Trophoblast cell (in vitro differentiated cells and primary cell): ENCODE measurements at regions not wholly inside any gene's neighbourhood (a gene's known extent, or its start where the extent isn't known, plus 50 kb on each side); places are given as distances from the start of the nearest gene placed in this dataset.
"Not testable (repeated sequence)": the region's sequence is repeated elsewhere in the genome, so short reads cannot be mapped to it uniquely, and the experiment has no call there.

Source experiments
- DNase-seq, 2 donors: peaks; one replicate each; pipeline ENCODE4 v3.0.0-alpha.2; 2016
- H2AFZ ChIP-seq: 2 replicates; pipeline ENCODE4 v1.6.1; 2013; ENCODE audit warnings: low read length, moderate library complexity, mild to moderate bottlenecking; ENCODE audit not compliant: insufficient read depth, poor library complexity
- H2AK5ac ChIP-seq: 2 replicates; pipeline ENCODE4 v1.6.1; 2013; ENCODE audit warnings: mild to moderate bottlenecking, low read length
- H2BK120ac ChIP-seq: 2 replicates; pipeline ENCODE4 v1.6.1; 2013; ENCODE audit warnings: low read length, mild to moderate bottlenecking, moderate library complexity; ENCODE audit not compliant: insufficient read depth, poor library complexity
- H2BK12ac ChIP-seq: 2 replicates; pipeline ENCODE4 v1.6.1; 2013; ENCODE audit warnings: mild to moderate bottlenecking, low read length, moderate library complexity
- H2BK5ac ChIP-seq: 2 replicates; pipeline ENCODE4 v1.6.1; 2013; ENCODE audit warnings: low read length, low read depth, moderate library complexity, mild to moderate bottlenecking; ENCODE audit not compliant: poor library complexity
- H3K14ac ChIP-seq: 2 replicates; pipeline ENCODE4 v1.6.1; 2013; ENCODE audit warnings: mild to moderate bottlenecking, low read length
- H3K18ac ChIP-seq: 2 replicates; pipeline ENCODE4 v1.6.1; 2013; ENCODE audit warnings: mild to moderate bottlenecking, low read length
- H3K23ac ChIP-seq: 2 replicates; pipeline ENCODE4 v1.6.1; 2013; ENCODE audit warnings: low read length
- H3K27ac ChIP-seq: 2 replicates; pipeline ENCODE4 v1.5.1; 2013; ENCODE audit warnings: low read depth, mild to moderate bottlenecking, inconsistent platforms, low read length, moderate library complexity
- H3K27me3 ChIP-seq: 2 replicates; pipeline ENCODE4 v1.6.1; 2013; ENCODE audit warnings: inconsistent platforms, mild to moderate bottlenecking, low read length, moderate library complexity; ENCODE audit not compliant: insufficient read depth
- H3K36me3 ChIP-seq, 2 experiments: 1 replicate in 1 of 2; 2 replicates in 1 of 2; pipeline ENCODE4 v1.6.1; 2013; ENCODE audit warnings: low read length in 2 of 2, mild to moderate bottlenecking in 2 of 2, moderate library complexity in 1 of 2; ENCODE audit not compliant: insufficient read depth in 2 of 2, control insufficient read depth in 1 of 2
- H3K4ac ChIP-seq: 2 replicates; pipeline ENCODE4 v1.6.1; 2013; ENCODE audit warnings: low read depth, mild to moderate bottlenecking, low read length, moderate library complexity
- H3K4me1 ChIP-seq, 2 experiments: 1 replicate in 1 of 2; 2 replicates in 1 of 2; pipeline ENCODE4 v1.6.1; 2013; ENCODE audit warnings: low read length in 2 of 2, mild to moderate bottlenecking in 2 of 2, moderate library complexity in 1 of 2; ENCODE audit not compliant: insufficient read depth in 2 of 2, control insufficient read depth in 1 of 2
- H3K4me2 ChIP-seq: 2 replicates; pipeline ENCODE4 v1.6.1; 2013; ENCODE audit warnings: inconsistent platforms, mild to moderate bottlenecking, low read length, moderate library complexity
- H3K4me3 ChIP-seq: 2 replicates; pipeline ENCODE4 v1.5.1; 2013; ENCODE audit warnings: mild to moderate bottlenecking, low read depth, low read length, inconsistent platforms
- H3K79me1 ChIP-seq: one replicate; pipeline ENCODE4 v1.6.1; 2013; ENCODE audit warnings: low read length
- H3K79me2 ChIP-seq: 2 replicates; pipeline ENCODE4 v1.6.1; 2013; ENCODE audit warnings: low read length, mild to moderate bottlenecking; ENCODE audit not compliant: control insufficient read depth, insufficient read depth, poor library complexity
- H3K9ac ChIP-seq: 2 replicates; pipeline ENCODE4 v1.6.1; 2013; ENCODE audit warnings: mild to moderate bottlenecking, low read length
- H3K9me3 ChIP-seq: 2 replicates; pipeline ENCODE4 v1.6.1; 2013; ENCODE audit warnings: low read depth, mild to moderate bottlenecking, control low read depth, inconsistent platforms, low read length; ENCODE audit not compliant: insufficient read depth
- H4K12ac ChIP-seq: 2 replicates; pipeline ENCODE4 v1.6.1; 2013; ENCODE audit warnings: low read depth, mild to moderate bottlenecking, low read length, moderate library complexity
- H4K8ac ChIP-seq: 2 replicates; pipeline ENCODE4 v1.6.1; 2013; ENCODE audit warnings: low read depth, mild to moderate bottlenecking, low read length, moderate library complexity
- H4K91ac ChIP-seq: one replicate; pipeline ENCODE4 v1.6.1; 2013; ENCODE audit warnings: low read depth, mild to moderate bottlenecking, low read length, moderate library complexity
- WGBS: extraction: QIAGEN DNeasy Blood & Tissue Kit; methylation state at CpG from one replicate; pipeline ENCODE4 v1.1.7; 2013; ENCODE audit warnings: missing lambda C conversion rate; ENCODE audit not compliant: insufficient read length, insufficient coverage; ENCODE audit errors: extremely low coverage; 5-methylcytosine and 5-hydroxymethylcytosine counted together

DNA sequence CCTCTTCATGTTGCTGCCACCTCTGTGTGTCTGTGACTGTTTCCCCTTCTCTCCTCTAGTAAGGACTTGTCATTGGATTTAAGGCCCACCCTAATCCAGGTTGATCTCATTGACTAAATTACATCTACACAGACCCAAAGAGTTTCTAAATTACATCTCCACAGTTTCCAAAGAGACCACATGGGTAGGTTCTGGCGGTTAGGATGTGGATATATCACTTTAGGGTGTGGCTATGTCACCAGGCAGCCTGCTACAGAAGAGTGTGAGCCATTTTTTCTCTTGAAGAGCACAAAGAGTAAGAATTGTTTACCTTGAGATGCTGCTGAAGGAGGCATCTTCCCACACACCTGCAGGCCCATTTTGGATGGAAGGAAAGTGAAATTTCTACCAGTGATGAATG lies 128.6 kb downstream of the LAT start:
- H3K4ac ChIP-seq, H2AFZ ChIP-seq, H3K79me1 ChIP-seq, H3K23ac ChIP-seq, H2BK12ac ChIP-seq, H3K36me3 ChIP-seq, DNase-seq, H3K9me3 ChIP-seq, H3K4me3 ChIP-seq, H3K27ac ChIP-seq, H3K4me2 ChIP-seq, H2AK5ac ChIP-seq, H3K9ac ChIP-seq, H4K8ac ChIP-seq, H3K14ac ChIP-seq, H3K79me2 ChIP-seq, H3K4me1 ChIP-seq, H3K27me3 ChIP-seq, H4K91ac ChIP-seq, H2BK120ac ChIP-seq, H4K12ac ChIP-seq, H3K18ac ChIP-seq, H2BK5ac ChIP-seq: not testable (repeated sequence)
- WGBS, result no CpG with 5 or more reads among the region's 1 CpG

DNA sequence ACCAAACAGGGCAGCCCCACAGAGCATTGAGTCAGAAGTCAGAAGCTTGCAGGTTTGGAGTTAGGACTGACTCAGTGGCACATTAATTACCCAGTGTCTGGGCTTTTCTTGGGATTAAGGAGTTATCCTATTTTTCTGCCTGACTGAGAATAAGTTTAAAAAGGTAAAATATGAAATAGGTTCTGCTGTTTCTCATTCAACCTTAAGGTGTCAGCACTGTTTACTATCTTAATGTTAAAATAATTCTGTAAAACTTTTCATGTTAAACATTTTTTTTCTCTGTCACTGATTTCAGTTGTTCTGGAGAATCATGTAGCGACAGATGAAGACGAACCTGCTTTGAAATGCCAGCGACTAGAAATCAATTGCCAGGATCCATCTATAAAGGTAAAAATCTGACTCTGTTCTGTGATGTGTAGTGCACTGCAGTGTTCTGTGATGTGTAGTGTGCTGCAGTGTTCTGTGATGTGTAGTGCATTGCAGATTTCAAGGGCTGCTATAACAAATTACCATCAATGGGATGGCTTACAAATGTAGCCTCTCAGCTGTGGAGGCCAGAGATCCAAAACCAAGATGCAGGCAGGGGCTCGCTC lies 128.0 kb downstream of the LAT start:
- Histone ChIP-seq H3K14ac (no peak overlapping the region), H2AK5ac (no peak overlapping the region), H3K36me3 (no peaks in the 10 kb centered on the region), H2BK12ac (no peak overlapping the region), H3K27ac (no peak overlapping the region), H3K4ac (no peak overlapping the region), H3K4me2 (no peak overlapping the region), H3K9me3 (no peaks in the 10 kb centered on the region), H2AFZ (no peak overlapping the region), H3K18ac (no peak overlapping the region), H4K91ac (no peak overlapping the region), H3K4me3 (no peak overlapping the region), H3K79me2 (no peaks in the 10 kb centered on the region), H3K27me3 (no peaks in the 10 kb centered on the region), H2BK120ac (no peak overlapping the region), H3K23ac (no peak overlapping the region), H3K79me1 (no peaks in the 10 kb centered on the region), H4K12ac (no peak overlapping the region), H3K4me1 (peaks cover 4 to 7% of the 10 kb centered on the region in 2 experiments), H4K8ac (no peak overlapping the region), H3K9ac (no peak overlapping the region), H2BK5ac (no peak overlapping the region)
- no peak for DNase-seq
- WGBS, result no CpG with 5 or more reads among the region's 4 CpGs

DNA sequence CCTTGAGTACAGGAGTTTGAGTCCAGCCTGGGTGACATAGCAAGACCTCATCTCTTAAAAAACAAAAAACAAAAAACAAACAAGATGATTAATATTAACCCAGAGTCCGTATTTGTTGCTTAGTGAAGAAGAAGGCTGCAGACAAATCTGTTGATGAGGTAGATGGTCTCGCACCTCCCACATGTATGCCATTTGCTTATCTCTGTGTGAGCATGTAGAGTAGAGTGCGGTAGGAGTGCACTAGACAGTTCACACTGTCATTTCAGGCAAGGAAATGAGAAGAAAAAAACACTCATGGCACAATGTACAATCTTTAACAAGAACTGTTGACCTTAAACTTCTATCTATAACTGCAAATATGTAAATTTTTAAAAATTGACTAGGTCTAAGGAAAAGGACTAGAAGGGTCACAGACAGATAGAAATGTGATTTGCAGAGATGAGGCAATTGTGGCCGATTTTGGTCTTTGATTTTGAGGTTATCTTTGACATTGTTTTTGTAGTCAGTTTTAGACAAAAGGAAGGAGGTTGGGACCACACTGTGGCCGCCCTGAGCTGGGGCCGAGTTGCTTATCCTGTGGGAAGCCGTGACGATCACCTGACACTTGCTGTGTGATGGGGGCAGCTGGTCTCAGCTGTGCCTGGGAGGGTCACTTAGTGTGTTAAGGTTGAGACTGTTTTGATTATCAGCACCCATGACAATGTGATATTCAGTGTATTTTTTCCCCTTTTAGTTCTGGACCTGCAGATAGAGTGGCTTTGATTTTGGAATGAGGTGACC lies 127.2 kb downstream of the LAT start:
- H4K8ac ChIP-seq, result not testable (repeated sequence)
- no CpG with 5 or more reads among the region's 8 CpGs for WGBS

DNA sequence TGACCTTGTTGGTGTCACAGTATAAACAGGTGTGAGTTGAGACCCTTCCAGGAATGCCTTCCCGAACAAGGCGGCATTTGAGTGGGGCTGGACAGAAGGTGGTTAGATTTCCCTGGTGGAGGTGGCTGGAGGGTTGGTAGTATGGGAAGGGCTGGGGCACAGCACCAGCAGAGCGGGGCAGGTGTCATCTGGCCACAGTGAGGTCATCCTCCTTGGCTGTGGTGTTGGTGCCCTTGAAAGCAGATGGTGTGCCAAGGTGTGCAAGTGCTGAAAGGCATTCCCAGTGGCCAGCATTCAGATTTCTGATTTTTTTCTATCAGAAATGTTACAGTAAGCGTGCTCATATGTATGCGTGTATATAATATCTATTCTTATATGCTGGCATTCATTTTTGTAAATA lies 126.6 kb downstream of the LAT start:
- Histone ChIP-seq H2AFZ (no peak overlapping the region), H3K14ac (no peak overlapping the region), H2BK12ac (no peak overlapping the region), H3K4me3 (no peak overlapping the region), H3K18ac (no peak overlapping the region), H3K9ac (no peak overlapping the region), H4K8ac (no peak overlapping the region), H3K36me3 (no peaks in the 10 kb centered on the region), H2BK5ac (no peak overlapping the region), H3K27me3 (peaks cover 7% of the 10 kb centered on the region), H3K4me1 (peaks cover 5 to 7% of the 10 kb centered on the region in 2 experiments), H3K79me2 (peaks cover 1% of the 10 kb centered on the region), H3K4me2 (no peak overlapping the region), H3K79me1 (no peaks in the 10 kb centered on the region), H4K12ac (no peak overlapping the region), H3K27ac (no peak overlapping the region), H2BK120ac (no peak overlapping the region), H3K9me3 (no peaks in the 10 kb centered on the region), H3K4ac (no peak overlapping the region), H4K91ac (no peak overlapping the region), H2AK5ac (no peak overlapping the region), H3K23ac (no peak overlapping the region)
- no peak for DNase-seq
- WGBS, result no CpG with 5 or more reads among the region's 5 CpGs

More for the DNA sequence above, 127.2 kb downstream of the LAT start:
- not testable (repeated sequence) for DNase-seq, H3K4me3 ChIP-seq, H2BK12ac ChIP-seq, H3K4ac ChIP-seq, H3K27ac ChIP-seq, H3K9ac ChIP-seq, H4K12ac ChIP-seq, H2AK5ac ChIP-seq, H3K36me3 ChIP-seq, H3K27me3 ChIP-seq, H3K4me2 ChIP-seq, H2BK5ac ChIP-seq, H2BK120ac ChIP-seq, H3K14ac ChIP-seq, H3K79me2 ChIP-seq, H3K18ac ChIP-seq, H4K91ac ChIP-seq, H2AFZ ChIP-seq, H3K23ac ChIP-seq, H3K79me1 ChIP-seq, H3K9me3 ChIP-seq
- H3K4me1 ChIP-seq, result peaks cover 7 to 11% of the 10 kb centered on the region in 2 experiments
